ENCODE measurements at regions not wholly inside any gene's neighbourhood (a gene's known extent, or its start where the extent isn't known, plus 50 kb on each side); places are given as distances from the start of the nearest gene placed in this dataset.

- intact Hi-C loops (cut with DNase I; ENCODE audit: low total_unique reads): no loop called here
- DNase-seq: peak; percentile 64
- Histone ChIP-seq H3K27ac (no peak overlapping the region), H3K36me3 (no peaks in the 10 kb centered on the region), H3K4me1 (no peaks in the 10 kb centered on the region), H3K9me3 (no peaks in the 10 kb centered on the region), H3K27me3 (replicated peaks in 1 of 7) (peaks cover 0 to 54% (median 0%) of the 10 kb centered on the region in 7 donors), H3K4me3 (no peak overlapping the region)
- 76 to 83% (median 80%) methylated on average over 18 to 25 of the region's 25 CpGs for WGBS, 5 donors
- TF ChIP-seq CTCF (IDR thresholded peaks at IDR 0.05 in 8 of 11, conservative IDR thresholded peaks at IDR 0.05 in 3 of 11): no peak
- no peak for TF ChIP-seq POLR2AphosphoS5 (IDR thresholded peaks at IDR 0.05)
- no peak for TF ChIP-seq POLR2A (IDR thresholded peaks at IDR 0.05)
Measured at GRCh38 chr22:48803948-48804810, 1023.5 kb downstream of the BRD1 start.

- no peak overlapping the region for H3K27ac ChIP-seq
- peaks cover 0 to 62% (median 0%) of the 10 kb centered on the region in 7 donors for H3K27me3 ChIP-seq (replicated peaks in 1 of 7)
- no peak for TF ChIP-seq CTCF (IDR thresholded peaks at IDR 0.05 in 8 of 11, conservative IDR thresholded peaks at IDR 0.05 in 3 of 11)
- TF ChIP-seq POLR2AphosphoS5 (IDR thresholded peaks at IDR 0.05): no peak
- no peak for TF ChIP-seq POLR2A (IDR thresholded peaks at IDR 0.05)
- H3K4me1 ChIP-seq: no peaks in the 10 kb centered on the region
- DNase-seq: peak; percentile 61
- no peaks in the 10 kb centered on the region for H3K36me3 ChIP-seq
- 44 to 67% (median 63%) methylated on average over 11 to 19 of the region's 19 CpGs for WGBS, 5 donors
- H3K4me3 ChIP-seq: no peak overlapping the region
- intact Hi-C loops (cut with DNase I; ENCODE audit: low total_unique reads): no loop called here
- H3K9me3 ChIP-seq: no peaks in the 10 kb centered on the region
Measured at GRCh38 chr22:48803171-48803947, 1024.3 kb downstream of the BRD1 start.

- Histone ChIP-seq H3K4me3 (no peak overlapping the region), H3K36me3 (no peaks in the 10 kb centered on the region), H3K4me1 (no peaks in the 10 kb centered on the region), H3K27me3 (replicated peaks in 1 of 7) (peaks cover 0 to 67% (median 0%) of the 10 kb centered on the region in 7 donors), H3K9me3 (no peaks in the 10 kb centered on the region), H3K27ac (no peak overlapping the region)
- DNase-seq: peak; percentile 63
- intact Hi-C loops (cut with DNase I; ENCODE audit: low total_unique reads): no loop called here
- TF ChIP-seq POLR2A (IDR thresholded peaks at IDR 0.05): no peak
- TF ChIP-seq POLR2AphosphoS5 (IDR thresholded peaks at IDR 0.05): no peak
- no peak for TF ChIP-seq CTCF (IDR thresholded peaks at IDR 0.05 in 8 of 11, conservative IDR thresholded peaks at IDR 0.05 in 3 of 11)
- WGBS, 5 donors: 61 to 80% (median 73%) methylated on average over 1 to 19 of the region's 19 CpGs
Measured at GRCh38 chr22:48802576-48802975, 1025.1 kb downstream of the BRD1 start.

All from spleen (tissue), 11 donors.